D721Med (cell line): ENCODE measurements at regions not wholly inside any gene's neighbourhood (a gene's known extent, or its start where the extent isn't known, plus 50 kb on each side); places are given as distances from the start of the nearest gene placed in this dataset.

ENCODE experiments used
- DNase-seq: peaks from one replicate; pipeline ENCODE4 v3.0.0; 2011; ENCODE audit warnings: low spot score; ENCODE audit not compliant: insufficient read length
- FAIRE-seq: peaks from 2 replicates; lab custom pipeline; 2011; peaks lifted over from hg19 to GRCh38; lab: Jason Lieb, UNC
- CTCF ChIP-seq: IDR thresholded peaks from 2 replicates; pipeline ENCODE4 v1.5.1; 2012; ENCODE audit warnings: mild to moderate bottlenecking, control low read depth; ENCODE audit not compliant: insufficient read depth; ENCODE audit errors: missing control alignments

DNA sequence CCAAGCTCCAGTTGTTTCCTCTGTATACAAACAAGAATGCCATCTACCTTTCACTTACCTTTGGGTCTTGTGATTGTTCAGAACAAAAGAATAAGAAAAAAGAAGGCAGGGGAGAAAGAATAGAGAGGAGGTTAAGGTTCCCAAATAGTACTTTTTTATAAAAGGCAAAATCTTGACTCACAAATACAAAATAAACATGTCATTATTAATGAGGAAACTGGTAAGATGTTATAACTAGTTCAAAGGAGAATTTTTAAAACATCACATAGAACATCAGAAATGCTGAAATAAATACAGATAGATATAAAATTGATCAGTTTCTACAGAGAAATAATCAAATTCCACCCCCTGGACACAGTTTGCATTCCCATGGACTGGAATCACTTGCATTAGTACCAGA lies 446.7 kb upstream of the CCDC196 start:
- no peak for TF ChIP-seq CTCF
- DNase-seq, result no peak
- FAIRE-seq, result no peak

- no peak for DNase-seq
- FAIRE-seq, result no peak
- TF ChIP-seq CTCF, result no peak
Measured at GRCh38 chr14:66041582-66041981, 444.6 kb upstream of the CCDC196 start.

DNA sequence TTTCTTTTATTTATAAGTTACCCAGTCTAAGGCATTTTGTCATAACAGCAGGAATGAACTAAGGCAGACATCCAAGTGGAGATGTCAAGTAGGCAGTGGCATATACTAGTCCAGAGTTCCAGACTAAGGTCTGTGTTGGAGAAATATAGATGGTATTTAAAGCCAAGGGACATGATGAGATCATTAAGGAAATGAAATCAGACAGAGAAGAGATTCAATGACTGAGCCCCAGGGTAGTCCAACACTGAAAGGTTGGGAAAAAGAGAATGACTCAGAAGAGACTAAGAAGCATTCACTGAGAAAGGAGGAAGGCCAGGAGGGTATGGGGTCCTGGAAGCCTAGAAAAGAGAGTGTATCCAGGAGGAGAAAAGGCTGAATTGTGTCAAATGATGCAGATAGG lies 442.2 kb upstream of the CCDC196 start:
- no peak for FAIRE-seq
- no peak for TF ChIP-seq CTCF
- no peak for DNase-seq

DNA sequence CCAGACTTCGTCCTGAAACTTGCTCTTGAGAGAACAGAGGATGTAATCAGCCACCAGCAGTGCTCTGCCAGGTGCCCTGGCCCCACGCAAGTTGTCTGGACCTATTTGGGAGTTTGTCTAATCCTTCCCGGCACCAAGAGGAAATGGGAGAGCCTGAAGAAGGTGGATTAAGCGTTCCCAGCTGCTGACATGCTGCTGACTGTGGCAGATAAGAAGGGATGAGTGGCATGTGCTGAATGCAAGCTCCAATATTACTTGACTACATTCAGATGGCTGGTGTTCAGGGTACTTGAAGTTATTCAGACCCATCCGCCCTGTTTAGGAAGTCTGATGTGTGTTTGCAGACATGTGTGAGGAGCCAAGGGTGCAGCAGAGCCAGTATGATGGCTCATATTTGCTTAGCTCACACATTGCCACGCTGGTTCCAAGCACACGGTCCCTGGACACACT lies 440.6 kb upstream of the CCDC196 start:
- no peak for TF ChIP-seq CTCF
- DNase-seq (no peak), FAIRE-seq (no peak)

DNA sequence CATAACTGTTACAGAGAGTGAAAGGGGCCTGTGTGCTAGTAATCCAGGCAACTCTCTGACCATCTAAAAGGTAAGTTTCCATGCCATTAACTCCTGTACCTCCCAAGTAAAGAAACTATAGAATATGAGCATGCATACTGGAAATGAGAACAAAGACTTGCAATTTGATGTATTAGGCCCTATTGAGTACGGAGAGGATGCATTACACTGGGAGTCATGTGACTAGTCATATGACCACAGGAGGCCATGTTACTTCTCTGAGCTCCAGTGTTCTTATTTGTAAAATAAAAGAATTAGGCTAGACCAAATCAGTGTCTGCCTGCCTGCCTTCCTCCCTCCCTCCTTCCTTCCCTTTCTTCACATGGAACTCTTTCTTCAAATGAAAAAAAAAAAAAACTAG lies 440.1 kb upstream of the CCDC196 start:
- TF ChIP-seq CTCF, result no peak
- FAIRE-seq (no peak), DNase-seq (no peak)

DNA sequence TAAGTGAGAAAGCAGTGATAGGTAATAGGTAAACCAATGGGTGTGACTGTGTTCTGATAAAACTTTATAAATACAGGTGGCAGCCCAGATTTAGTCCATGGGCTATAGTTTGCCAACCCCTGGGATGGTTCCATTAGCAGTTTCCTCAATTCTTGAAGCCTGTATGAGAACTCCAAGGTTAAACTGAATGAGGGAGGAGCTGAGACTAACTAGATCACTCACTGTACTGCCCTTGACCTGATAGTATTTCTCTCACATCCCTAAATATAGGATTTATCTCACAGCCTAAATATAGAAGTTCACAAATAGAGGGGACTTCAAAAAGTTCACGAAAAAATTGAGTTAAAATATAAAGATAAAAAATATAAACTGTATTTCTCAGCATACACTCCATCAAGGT lies 439.6 kb upstream of the CCDC196 start:
- no peak for TF ChIP-seq CTCF
- FAIRE-seq (no peak), DNase-seq (no peak)

DNA sequence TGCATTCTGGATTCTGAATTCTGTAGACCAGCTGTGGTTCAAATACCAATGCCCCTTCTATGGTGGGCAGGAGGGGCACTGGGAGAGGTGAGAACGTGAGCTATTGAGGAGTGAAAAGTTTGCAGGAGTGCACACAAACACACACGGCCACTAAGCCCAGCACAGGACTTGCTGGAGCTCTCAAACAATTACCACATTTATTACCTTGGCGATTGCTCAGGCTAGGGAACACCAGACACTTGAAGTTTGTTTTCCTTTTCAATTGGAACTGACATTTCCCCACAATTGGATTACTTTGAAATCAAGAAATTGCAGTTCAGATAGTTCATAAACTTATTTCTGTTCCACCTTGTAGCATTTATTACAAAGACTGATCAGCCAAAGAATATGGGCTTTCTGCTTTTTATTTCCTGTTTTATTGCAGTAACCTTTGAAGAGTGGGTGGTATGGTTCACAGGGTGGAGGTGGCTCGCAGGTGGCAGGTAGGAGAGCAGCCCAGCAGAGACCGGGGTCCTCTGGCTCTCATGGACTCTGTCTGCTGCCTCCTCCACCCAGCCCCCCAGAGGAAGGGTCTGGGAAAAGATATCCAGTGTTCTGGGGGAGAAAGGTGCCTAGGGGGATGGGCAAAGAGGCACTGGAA lies 429.8 kb upstream of the CCDC196 start:
- DNase-seq (no peak), FAIRE-seq (no peak)
- TF ChIP-seq CTCF, result no peak
